Memory B cell (primary cell): ENCODE measurements at regions not wholly inside any gene's neighbourhood (a gene's known extent, or its start where the extent isn't known, plus 50 kb on each side); places are given as distances from the start of the nearest gene placed in this dataset.
"Not testable (repeated sequence)": the region's sequence is repeated elsewhere in the genome, so short reads cannot be mapped to it uniquely, and the experiment has no call there.

Experiments used
- ATAC-seq: fragments of 150-1000 bp; cut with Tn5 transposase; 2 replicates; pipeline ENCODE4 v1.10.0; 2021; ENCODE audit warnings: low read depth, mild to moderate bottlenecking, moderate library complexity
- DNase-seq, 2 donors: peaks; one replicate each; pipeline ENCODE4 v3.0.0; 2022; ENCODE audit warnings: low spot score in 2 of 2
- H3K27ac Mint-ChIP-seq: one replicate; pipeline ENCODE4 v1.8.0; 2022; ENCODE audit warnings: mild to moderate bottlenecking, moderate library complexity, mixed read lengths
- H3K27me3 Mint-ChIP-seq: one replicate; pipeline ENCODE4 v1.8.0; 2022; ENCODE audit warnings: mixed read lengths
- H3K36me3 Mint-ChIP-seq: one replicate; pipeline ENCODE4 v1.8.0; 2022; ENCODE audit warnings: mild to moderate bottlenecking, mixed read lengths
- H3K4me1 Mint-ChIP-seq: one replicate; pipeline ENCODE4 v1.8.0; 2022; ENCODE audit warnings: mixed read lengths
- H3K4me3 Mint-ChIP-seq: one replicate; pipeline ENCODE4 v1.8.0; 2022; ENCODE audit warnings: mild to moderate bottlenecking, moderate library complexity, mixed read lengths
- H3K9me3 Mint-ChIP-seq: one replicate; pipeline ENCODE4 v1.8.0; 2022; ENCODE audit warnings: mixed read lengths

DNA sequence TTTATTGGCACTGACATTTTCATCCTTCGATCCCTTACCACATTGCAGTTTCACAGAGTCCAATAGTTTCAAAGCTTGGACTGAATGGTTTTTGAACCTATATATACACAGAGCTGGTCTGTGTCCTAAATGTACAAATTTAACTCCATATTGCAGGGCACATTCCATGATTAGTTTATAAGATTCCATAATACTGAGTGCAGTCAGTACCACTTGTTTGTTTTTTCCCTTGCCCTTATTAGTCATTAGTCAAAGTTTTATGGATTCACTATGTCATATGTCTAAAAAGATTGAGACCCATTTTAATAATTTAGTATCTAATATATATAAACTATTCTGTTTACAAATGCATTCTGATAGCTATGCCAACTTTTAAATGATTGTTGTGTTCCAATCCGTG, 654.8 kb upstream of the MEF2C start:
- Mint-ChIP-seq H3K9me3 (no peaks in the 10 kb centered on the region), H3K4me1 (no peaks in the 10 kb centered on the region), H3K4me3 (no peak overlapping the region), H3K27ac (no peak overlapping the region), H3K36me3 (no peaks in the 10 kb centered on the region), H3K27me3 (no peaks in the 10 kb centered on the region)
- DNase-seq (no peak), ATAC-seq (no peak)

GRCh38 chr5:89536020-89536419, 653.0 kb upstream of the MEF2C start:
- ATAC-seq, result no peak
- H3K4me3 Mint-ChIP-seq, result no peak overlapping the region
- DNase-seq, result no peak
- H3K4me1 Mint-ChIP-seq, result no peaks in the 10 kb centered on the region
- H3K27ac Mint-ChIP-seq, result no peak overlapping the region
- no peaks in the 10 kb centered on the region for H3K9me3 Mint-ChIP-seq
- no peaks in the 10 kb centered on the region for H3K36me3 Mint-ChIP-seq
- no peaks in the 10 kb centered on the region for H3K27me3 Mint-ChIP-seq

- Mint-ChIP-seq H3K36me3 (no peaks in the 10 kb centered on the region), H3K4me1 (no peaks in the 10 kb centered on the region), H3K9me3 (no peaks in the 10 kb centered on the region), H3K4me3 (no peak overlapping the region), H3K27me3 (no peaks in the 10 kb centered on the region), H3K27ac (no peak overlapping the region)
- no peak for ATAC-seq
- no peak for DNase-seq
These were observed 652.4 kb upstream of the MEF2C start for GRCh38 chr5:89535411-89535810.

- no peak overlapping the region for H3K4me3 Mint-ChIP-seq
- H3K27ac Mint-ChIP-seq, result no peak overlapping the region
- H3K36me3 Mint-ChIP-seq, result no peaks in the 10 kb centered on the region
- H3K9me3 Mint-ChIP-seq, result no peaks in the 10 kb centered on the region
- no peak for DNase-seq
- no peaks in the 10 kb centered on the region for H3K27me3 Mint-ChIP-seq
- ATAC-seq, result no peak
- H3K4me1 Mint-ChIP-seq, result no peaks in the 10 kb centered on the region
These were observed 651.3 kb upstream of the MEF2C start for GRCh38 chr5:89534331-89534730.

GRCh38 chr5:89524785-89525184, 641.8 kb upstream of the MEF2C start:
- peaks cover 4% of the 10 kb centered on the region for H3K4me1 Mint-ChIP-seq
- H3K9me3 Mint-ChIP-seq, result peaks cover 7% of the 10 kb centered on the region
- H3K4me3 Mint-ChIP-seq, result no peak overlapping the region
- no peak overlapping the region for H3K27ac Mint-ChIP-seq
- DNase-seq (no peak), ATAC-seq (no peak)
- H3K36me3 Mint-ChIP-seq, result peaks cover 8% of the 10 kb centered on the region
- no peaks in the 10 kb centered on the region for H3K27me3 Mint-ChIP-seq

- DNase-seq, ATAC-seq, H3K4me1 Mint-ChIP-seq, H3K36me3 Mint-ChIP-seq, H3K27me3 Mint-ChIP-seq, H3K9me3 Mint-ChIP-seq, H3K4me3 Mint-ChIP-seq, H3K27ac Mint-ChIP-seq: not testable (repeated sequence)
These were observed 640.9 kb upstream of the MEF2C start for GRCh38 chr5:89523867-89524266.

- no peak for ATAC-seq
- no peak for DNase-seq
- Mint-ChIP-seq H3K36me3 (peaks cover 6% of the 10 kb centered on the region), H3K4me1 (no peaks in the 10 kb centered on the region), H3K9me3 (peaks cover 7% of the 10 kb centered on the region), H3K27ac (no peak overlapping the region), H3K4me3 (no peak overlapping the region), H3K27me3 (no peaks in the 10 kb centered on the region)
These were observed 637.8 kb upstream of the MEF2C start for GRCh38 chr5:89520771-89521170.

DNA sequence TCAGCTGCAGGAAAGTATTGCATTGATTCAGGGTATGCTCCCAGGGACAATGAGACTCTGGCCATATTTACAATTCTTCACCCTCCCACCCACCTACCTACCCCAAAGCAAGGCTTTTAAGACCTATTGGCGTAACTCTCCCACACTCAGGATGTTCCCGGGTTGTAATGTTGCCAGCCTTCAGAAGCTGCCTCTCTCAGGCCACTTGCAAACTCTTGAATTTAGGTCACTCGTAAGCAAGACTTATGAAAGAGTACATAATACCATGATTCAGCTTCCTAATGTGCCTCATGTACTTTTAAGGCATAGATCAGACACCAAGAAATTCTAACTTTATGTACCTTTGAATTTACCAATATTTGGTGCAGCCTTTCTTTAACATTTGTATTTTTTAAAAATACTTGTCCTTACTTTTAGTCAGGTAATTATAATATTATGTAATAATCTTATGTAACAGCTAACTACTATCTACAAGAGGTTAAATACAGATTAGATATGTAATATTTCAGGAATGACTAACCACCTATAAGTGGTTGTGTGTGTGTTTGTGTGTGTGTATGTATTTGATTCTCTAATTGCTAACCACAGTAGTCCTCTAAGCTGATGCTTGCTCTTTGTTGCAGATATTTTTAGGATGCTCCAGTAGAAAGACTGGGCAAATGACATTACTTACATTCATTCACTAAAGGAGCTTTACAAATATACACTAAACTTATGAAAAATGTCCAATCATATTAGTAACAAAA, 630.5 kb upstream of the MEF2C start:
- no peaks in the 10 kb centered on the region for H3K9me3 Mint-ChIP-seq
- ATAC-seq (no peak), DNase-seq (no peak)

GRCh38 chr5:89504051-89504450, 621.1 kb upstream of the MEF2C start:
- ATAC-seq, result no peak
- H3K4me1 Mint-ChIP-seq, result no peaks in the 10 kb centered on the region
- no peaks in the 10 kb centered on the region for H3K36me3 Mint-ChIP-seq

More for the DNA sequence above, 630.5 kb upstream of the MEF2C start:
- H3K4me3 Mint-ChIP-seq, result no peak overlapping the region
- no peak overlapping the region for H3K27ac Mint-ChIP-seq
- no peaks in the 10 kb centered on the region for H3K4me1 Mint-ChIP-seq
- H3K27me3 Mint-ChIP-seq, result no peaks in the 10 kb centered on the region
- no peaks in the 10 kb centered on the region for H3K36me3 Mint-ChIP-seq

GRCh38 chr5:89499787-89500186, 616.8 kb upstream of the MEF2C start:
- H3K4me1 Mint-ChIP-seq, result no peaks in the 10 kb centered on the region
- DNase-seq (no peak), ATAC-seq (no peak)
- H3K36me3 Mint-ChIP-seq, result no peaks in the 10 kb centered on the region
- no peak overlapping the region for H3K27ac Mint-ChIP-seq
- no peak overlapping the region for H3K4me3 Mint-ChIP-seq
- H3K9me3 Mint-ChIP-seq, result no peaks in the 10 kb centered on the region
- H3K27me3 Mint-ChIP-seq, result no peaks in the 10 kb centered on the region

More at GRCh38 chr5:89504051-89504450, 621.1 kb upstream of the MEF2C start:
- no peak for DNase-seq
- H3K27me3 Mint-ChIP-seq, result no peaks in the 10 kb centered on the region
- H3K9me3 Mint-ChIP-seq, result no peaks in the 10 kb centered on the region
- no peak overlapping the region for H3K27ac Mint-ChIP-seq
- no peak overlapping the region for H3K4me3 Mint-ChIP-seq

DNA sequence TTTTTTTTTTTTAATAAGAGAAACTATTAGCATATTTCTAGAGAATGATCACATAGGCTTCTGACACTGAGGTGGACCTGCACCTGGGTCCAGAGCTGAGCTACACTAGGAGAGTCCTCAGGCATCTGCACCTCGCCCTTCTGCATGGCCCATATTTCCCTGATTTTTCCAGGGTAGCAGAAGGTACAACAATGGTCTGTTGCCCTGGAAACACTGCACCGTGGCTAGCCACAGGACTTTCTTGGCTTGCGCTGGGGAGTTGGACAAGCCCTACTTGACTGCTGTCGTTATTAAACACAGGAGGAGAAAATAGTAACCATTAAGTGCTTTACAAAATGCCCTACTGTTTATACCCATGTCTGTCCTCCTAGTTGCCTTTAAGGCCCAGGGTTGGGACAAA, 615.7 kb upstream of the MEF2C start:
- Mint-ChIP-seq H3K9me3 (no peaks in the 10 kb centered on the region), H3K36me3 (no peaks in the 10 kb centered on the region), H3K27ac (no peak overlapping the region), H3K27me3 (no peaks in the 10 kb centered on the region), H3K4me3 (no peak overlapping the region), H3K4me1 (no peaks in the 10 kb centered on the region)
- DNase-seq (no peak), ATAC-seq (no peak)

DNA sequence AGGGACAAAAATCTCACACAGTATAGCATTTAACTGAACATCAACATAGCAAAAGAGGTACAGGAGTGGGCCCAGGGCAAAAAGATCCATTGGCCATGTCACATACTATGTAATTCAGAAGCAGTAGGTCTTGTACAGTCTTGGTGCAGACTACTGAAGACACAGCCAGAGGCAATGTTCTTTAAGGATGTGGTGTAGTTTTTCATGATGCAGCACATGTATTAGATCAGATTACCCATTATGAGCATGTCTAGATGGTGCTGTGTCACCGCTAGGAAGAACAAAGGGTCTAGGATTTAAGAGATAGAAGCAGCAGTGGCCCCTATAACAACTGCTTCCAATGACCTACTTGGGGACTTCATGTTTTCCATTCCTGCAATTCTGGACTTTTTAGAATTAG, 610.4 kb upstream of the MEF2C start:
- Mint-ChIP-seq H3K27ac (no peak overlapping the region), H3K27me3 (no peaks in the 10 kb centered on the region), H3K4me1 (no peaks in the 10 kb centered on the region), H3K9me3 (no peaks in the 10 kb centered on the region), H3K4me3 (no peak overlapping the region), H3K36me3 (no peaks in the 10 kb centered on the region)
- DNase-seq (no peak), ATAC-seq (no peak)

DNA sequence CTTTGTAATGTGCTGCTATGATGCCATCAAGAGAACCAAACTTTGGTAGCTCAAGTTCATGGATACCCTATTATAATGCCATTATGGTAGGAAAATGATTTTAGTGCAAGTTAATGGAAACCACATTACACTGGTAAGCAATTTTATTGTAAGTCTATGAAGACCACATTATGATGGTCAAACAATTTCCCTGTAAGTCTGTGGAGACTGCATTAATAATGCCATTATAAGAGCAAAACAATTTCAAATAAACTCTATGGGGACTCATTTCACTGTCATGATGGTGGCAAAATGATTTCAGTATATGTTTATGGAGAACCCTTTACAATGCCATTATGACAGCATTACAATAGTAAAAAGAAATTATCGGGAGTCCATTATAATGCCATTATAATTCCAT, 602.0 kb upstream of the MEF2C start:
- no peak for ATAC-seq

DNA sequence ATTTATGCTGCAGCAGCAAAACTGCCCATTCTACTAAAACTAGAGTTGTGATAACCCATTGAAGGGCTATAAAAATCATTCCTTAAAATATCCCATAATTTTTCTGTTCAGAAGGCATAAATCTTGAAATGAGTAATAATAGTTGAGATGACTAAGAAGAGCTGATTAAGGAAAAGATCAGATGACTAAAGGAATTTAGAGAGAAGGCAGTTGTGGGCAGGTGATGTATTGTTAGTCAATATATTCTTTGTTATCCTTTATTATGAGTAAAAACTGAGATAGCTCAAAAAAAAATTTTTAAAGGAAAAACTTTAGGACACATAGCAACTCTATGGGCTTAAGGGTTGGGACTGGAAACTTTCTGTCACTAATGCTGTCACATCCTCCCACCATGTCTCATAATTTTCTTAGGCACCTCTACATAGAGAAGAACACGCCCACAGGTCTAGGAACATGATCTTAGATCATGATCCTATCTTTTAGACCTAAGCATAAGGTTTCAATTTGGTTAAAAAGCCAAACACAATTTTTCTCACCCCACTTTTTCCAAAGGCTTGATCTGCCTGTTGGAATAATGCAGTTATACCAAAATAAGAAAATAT, 597.5 kb upstream of the MEF2C start:
- no peaks in the 10 kb centered on the region for H3K27me3 Mint-ChIP-seq
- H3K36me3 Mint-ChIP-seq, result no peaks in the 10 kb centered on the region
- H3K9me3 Mint-ChIP-seq, result no peaks in the 10 kb centered on the region
- H3K27ac Mint-ChIP-seq, result no peak overlapping the region
- no peaks in the 10 kb centered on the region for H3K4me1 Mint-ChIP-seq
- DNase-seq, result no peak
- H3K4me3 Mint-ChIP-seq, result no peak overlapping the region
- ATAC-seq, result no peak

More for the DNA sequence above, 602.0 kb upstream of the MEF2C start:
- no peaks in the 10 kb centered on the region for H3K9me3 Mint-ChIP-seq
- H3K27ac Mint-ChIP-seq, result no peak overlapping the region
- H3K36me3 Mint-ChIP-seq, result no peaks in the 10 kb centered on the region
- no peak overlapping the region for H3K4me3 Mint-ChIP-seq
- no peaks in the 10 kb centered on the region for H3K4me1 Mint-ChIP-seq
- H3K27me3 Mint-ChIP-seq, result no peaks in the 10 kb centered on the region
- no peak for DNase-seq

GRCh38 chr5:89478851-89479250, 595.9 kb upstream of the MEF2C start:
- no peaks in the 10 kb centered on the region for H3K4me1 Mint-ChIP-seq
- ATAC-seq (no peak), DNase-seq (no peak)
- no peak overlapping the region for H3K27ac Mint-ChIP-seq
- H3K4me3 Mint-ChIP-seq, result no peak overlapping the region
- no peaks in the 10 kb centered on the region for H3K27me3 Mint-ChIP-seq
- H3K36me3 Mint-ChIP-seq, result no peaks in the 10 kb centered on the region
- H3K9me3 Mint-ChIP-seq, result no peaks in the 10 kb centered on the region
